AG09319 (cell line): ENCODE measurements at regions not wholly inside any gene's neighbourhood (a gene's known extent, or its start where the extent isn't known, plus 50 kb on each side); places are given as distances from the start of the nearest gene placed in this dataset.

Experiments
- DNase-seq: peaks from one replicate; pipeline ENCODE4 v3.0.0-alpha.2; 2010; ENCODE audit warnings: low read depth; ENCODE audit errors: extremely low read depth
- CTCF ChIP-seq: IDR thresholded peaks from 2 replicates; pipeline ENCODE4 v1.5.1; 2011; ENCODE audit warnings: low read depth, mild to moderate bottlenecking, inconsistent platforms, low read length, moderate library complexity

DNA sequence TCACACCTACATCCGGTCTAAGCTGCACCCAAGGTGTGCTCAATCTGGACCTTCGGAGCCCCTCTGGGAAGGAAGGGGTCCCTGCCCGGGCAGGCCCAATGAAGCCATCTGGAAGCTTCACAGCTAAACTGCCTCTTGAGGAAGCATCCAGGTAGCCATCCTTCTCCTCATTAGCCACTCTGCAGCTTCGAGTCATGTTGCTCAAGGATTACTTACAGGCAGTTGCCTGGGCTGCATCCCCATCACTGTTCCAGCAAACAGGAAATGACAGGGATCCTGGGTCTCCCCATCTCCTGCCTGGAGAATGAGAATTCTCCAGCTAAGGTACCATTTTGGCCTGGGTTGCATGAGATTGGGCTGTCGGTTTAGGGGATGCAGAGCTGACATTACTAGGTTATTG, 91.7 kb downstream of the ERMARD start:
- no peak for TF ChIP-seq CTCF
- DNase-seq, result no peak

- DNase-seq, result no peak
- TF ChIP-seq CTCF, result no peak
Observed at GRCh38 chr6:169841907-169842606, 90.6 kb downstream of the ERMARD start.

GRCh38 chr6:169841251-169841650, 89.8 kb downstream of the ERMARD start:
- no peak for DNase-seq
- TF ChIP-seq CTCF, result no peak

GRCh38 chr6:169839898-169840631, 88.6 kb downstream of the ERMARD start:
- no peak for TF ChIP-seq CTCF

GRCh38 chr6:169839493-169839892, 88.1 kb downstream of the ERMARD start:
- no peak for DNase-seq
- no peak for TF ChIP-seq CTCF

More at GRCh38 chr6:169839898-169840631, 88.6 kb downstream of the ERMARD start:
- no peak for DNase-seq

DNA sequence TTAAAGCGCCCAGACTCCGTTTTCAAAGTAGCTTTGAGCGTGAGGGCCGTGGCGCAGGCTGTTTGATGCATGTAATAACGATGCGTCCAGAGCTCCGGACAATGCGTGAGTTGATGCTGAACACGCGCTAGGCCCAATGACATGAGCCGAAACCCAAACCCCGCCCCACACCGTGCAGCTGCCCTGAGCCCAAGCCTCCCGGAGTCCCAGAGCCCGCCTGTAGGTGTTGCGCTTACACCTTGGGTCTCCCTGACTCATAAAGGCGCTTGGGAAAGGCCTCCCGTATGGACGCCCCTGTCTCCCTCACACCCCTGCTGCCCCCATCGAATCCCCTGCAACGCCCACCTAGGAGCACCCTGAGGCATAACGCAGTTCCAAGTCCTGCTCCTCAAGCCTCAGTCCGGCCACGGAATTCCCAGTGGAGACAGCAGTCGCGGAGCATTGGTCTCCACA, 87.6 kb downstream of the ERMARD start:
- no peak for TF ChIP-seq CTCF

DNA sequence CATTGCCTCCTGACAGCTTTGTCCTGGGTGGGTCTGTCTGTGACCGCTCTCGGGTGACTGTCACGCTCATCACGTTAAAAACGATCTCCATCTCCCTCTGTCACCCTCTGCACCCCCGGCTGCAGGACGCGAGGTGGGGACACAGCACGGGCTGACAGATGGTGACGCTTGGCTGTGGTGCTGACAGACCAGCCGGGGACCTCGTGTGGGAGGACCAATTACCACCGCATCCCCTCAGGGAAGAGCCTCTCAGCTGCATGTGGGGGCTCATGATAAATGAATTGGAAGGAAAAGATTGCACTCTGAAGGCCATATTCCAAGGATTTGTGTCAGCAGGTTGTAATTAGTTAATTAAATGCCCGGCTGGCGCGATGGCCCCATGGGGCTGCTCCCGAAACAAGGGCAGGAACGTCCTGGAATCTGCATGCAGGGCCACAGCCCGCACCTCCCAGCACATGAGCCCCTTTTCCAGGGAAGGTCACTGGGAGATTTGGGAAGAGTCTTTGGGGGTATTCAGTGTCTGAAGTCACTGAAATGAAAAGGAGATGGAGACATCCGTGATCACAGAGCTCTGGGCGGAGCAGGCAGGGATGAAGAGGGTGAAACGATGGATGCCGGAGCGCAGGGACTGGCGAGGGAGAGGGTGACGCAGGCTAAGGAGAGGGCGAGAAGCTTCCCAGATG, 87.1 kb downstream of the ERMARD start:
- TF ChIP-seq CTCF, result no peak
- no peak for DNase-seq

More for the DNA sequence above, 87.6 kb downstream of the ERMARD start:
- DNase-seq, result no peak
